ENCODE measurements at regions not wholly inside any gene's neighbourhood (a gene's known extent, or its start where the extent isn't known, plus 50 kb on each side); places are given as distances from the start of the nearest gene placed in this dataset.

DNA sequence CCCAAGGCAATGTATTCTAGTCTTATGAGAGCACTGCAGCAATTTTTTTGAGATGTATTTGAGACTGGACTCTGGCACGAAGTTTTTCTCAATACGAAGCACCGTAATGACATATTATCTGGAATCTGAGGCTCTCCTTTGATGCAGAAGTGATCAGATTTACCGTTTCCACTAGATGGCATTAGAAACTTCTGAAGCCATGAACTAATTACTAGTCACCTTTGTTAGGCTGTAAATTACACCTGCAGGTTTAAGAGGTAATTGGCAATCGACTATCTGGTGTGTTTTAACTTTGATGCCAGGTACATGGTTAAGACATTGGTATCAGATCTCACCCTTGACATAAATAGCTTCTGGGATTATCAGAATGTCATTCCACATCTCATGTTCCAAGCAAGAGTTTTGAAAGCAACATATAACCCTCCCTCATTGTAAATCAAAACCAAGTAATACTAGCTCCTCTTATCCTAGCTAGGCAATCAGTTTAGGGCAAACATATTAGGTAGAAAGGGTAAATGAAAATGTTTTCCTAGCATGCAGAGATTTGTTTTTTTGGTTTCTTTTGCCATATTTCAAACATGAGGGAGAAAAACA lies 254.6 kb upstream of the SPRED2 start:
- DNase-seq (ENCODE audit: extremely low spot score, insufficient read length, low read depth) (no peak), FAIRE-seq (no peak)

DNA sequence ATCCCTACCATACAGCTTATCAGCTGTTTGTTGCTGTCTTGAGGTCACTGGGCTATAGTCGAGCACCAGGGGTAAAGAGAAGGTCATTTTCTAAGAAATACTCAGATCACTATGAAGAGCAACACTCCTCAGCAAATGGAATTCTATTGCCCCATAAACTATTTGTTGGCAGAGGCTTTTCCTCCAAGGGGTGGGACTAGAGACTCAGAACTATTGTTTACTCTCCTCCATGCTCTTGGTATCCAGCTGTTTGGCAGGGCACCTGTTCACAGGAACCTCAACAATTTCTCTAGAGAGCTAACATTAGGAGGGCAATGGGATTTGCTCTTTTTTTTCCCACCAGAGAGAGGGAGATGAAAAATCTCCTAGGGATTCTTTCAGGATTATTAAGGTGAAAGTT lies 249.1 kb upstream of the SPRED2 start:
- FAIRE-seq (no peak), DNase-seq (ENCODE audit: extremely low spot score, insufficient read length, low read depth) (no peak)

DNA sequence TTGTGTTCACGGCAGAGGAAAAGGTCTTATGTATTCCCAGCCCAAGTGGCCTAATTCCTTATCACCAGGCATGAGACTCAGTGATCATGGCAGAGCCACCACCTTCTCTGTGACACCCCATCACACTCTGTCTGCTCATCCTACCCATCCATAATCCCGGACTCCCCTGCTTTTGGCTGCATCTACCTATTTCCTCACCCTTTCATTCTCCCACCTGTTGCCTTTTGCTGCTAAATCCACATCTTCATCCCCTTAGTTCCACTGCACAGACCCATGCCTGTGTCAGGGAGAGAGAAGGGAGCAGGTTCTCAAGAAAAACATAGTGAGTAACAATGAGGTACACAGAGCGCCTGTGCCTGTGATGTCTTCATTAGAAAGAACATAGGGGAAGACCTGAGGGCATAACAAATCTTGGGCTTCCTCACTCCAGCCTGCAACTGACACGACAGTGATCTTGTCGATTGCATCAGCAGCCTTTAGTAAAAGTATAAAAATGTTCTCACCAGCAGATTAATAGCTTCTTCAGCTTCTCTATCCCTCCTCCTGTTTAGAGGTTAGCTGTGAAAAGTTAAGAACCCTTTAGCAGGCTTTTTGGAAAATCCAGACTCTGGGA lies 246.5 kb upstream of the SPRED2 start:
- DNase-seq (ENCODE audit: extremely low spot score, insufficient read length, low read depth) (no peak), FAIRE-seq (no peak)

DNA sequence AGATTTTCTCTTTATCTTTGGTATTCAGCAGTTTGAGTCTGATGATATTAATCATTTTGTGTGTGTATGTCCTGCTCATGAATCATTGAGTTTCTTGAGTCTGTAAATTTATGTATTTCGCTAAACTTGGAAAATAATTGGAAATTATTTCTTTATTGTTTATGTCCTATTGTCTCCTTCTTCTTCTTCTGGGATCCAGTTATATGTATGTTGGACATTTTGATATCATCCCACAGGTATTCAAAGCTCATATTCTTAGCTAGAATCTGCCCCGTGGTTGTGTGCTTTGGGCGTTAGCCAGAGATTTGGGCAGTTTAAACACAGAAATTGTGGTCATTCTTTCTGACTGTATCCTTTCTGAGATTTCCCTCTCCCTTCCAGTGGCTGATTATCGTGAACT lies 243.0 kb upstream of the SPRED2 start:
- FAIRE-seq = no peak

DNA sequence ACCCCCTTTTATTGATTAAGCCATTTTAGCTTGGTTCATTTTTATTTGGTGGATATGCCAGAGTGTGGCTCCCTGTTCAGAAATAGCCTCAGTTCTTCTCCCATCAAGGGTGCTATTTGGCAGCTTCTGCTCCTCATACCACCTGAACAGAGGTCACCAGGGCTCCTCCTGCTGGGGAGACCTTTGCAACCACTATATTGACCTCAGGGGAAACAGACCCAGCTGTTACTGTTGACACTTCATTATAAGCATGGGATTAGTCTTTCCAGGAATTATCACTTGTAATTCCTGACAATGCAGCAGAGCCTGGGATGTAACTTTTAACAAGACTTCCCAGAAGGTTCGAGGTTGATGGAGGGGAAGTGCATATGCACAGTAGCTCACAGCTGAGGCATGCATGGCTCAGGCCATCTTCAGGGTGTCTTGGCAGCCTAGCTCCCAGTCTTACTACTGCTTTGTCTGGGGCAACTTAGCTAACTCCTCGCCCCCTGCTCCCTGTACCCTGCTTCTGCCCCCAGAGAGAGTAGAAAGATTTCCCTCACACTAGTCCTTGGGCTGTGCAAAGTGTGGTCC lies 239.4 kb upstream of the SPRED2 start:
- DNase-seq (ENCODE audit: extremely low spot score, insufficient read length, low read depth) = no peak
- FAIRE-seq = no peak

More for the DNA sequence above, 243.0 kb upstream of the SPRED2 start:
- DNase-seq (ENCODE audit: extremely low spot score, insufficient read length, low read depth) = no peak

DNA sequence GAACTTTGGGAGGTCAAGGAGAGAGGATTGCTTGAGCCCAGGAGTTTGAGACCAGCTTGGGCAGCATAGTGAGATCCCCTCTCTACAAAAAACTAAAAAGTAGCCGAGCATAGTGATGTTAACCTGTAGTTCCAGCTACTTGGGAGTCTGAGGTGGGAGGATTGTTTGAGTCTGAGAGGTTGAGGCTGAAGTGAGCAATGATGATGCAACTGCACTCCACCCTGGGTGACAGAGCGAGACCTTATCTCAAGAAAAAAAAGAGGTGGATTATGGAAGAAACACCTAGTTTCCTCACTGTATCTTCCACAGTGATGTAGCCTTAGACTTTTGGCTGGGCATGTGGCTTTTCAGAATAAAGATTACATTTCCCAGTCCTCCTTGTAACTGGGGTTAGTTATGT lies 237.2 kb upstream of the SPRED2 start:
- no peak for FAIRE-seq
- no peak for DNase-seq (ENCODE audit: extremely low spot score, insufficient read length, low read depth)

DNA sequence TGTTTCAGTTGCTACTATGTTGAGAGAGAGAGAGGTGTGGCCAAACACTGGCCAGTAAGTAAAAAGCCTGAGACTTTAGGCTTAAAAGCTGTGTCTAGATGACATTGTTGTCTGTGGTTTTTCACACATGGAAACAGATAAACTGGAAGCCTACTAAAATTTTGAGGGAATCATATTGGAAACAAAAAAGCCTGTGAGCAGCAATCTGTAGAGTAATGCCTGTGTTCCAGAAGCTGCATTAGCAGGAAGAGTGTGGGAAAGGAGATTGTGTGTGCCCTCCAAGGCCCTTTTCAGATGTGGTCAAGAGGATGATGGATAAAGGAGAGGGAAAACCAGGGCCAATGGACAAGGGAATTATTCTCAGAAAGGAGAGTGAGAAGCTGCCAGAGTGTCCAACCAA lies 236.3 kb upstream of the SPRED2 start:
- no peak for FAIRE-seq
- no peak for DNase-seq (ENCODE audit: extremely low spot score, insufficient read length, low read depth)

DNA sequence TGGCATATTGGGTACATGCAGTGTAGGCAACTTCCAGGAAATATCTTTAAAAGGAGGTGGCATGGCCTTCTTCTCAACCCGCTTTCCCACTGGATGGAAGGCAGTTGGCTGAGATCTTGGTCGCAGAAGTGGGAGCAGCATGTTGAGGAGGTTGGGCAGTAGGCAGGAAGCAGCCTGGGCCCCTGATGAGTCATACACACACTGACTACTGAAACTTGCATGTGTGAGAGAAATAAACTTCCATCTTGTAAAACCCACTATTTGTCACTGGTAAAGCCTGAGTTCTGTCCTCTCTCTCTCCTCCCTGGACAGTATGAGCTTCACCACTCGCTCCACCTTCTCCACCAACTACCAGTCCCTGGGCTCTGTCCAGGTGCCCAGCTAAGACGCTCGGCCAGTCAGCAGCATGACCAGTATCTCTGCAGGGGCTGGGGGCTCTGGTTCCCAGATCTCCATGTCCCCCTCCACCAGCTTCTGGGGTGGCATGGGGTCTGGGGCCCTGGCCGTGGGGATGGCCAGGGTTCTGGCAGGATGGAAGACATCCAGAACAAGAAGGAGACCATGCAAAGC lies 233.8 kb upstream of the SPRED2 start:
- DNase-seq (ENCODE audit: extremely low spot score, insufficient read length, low read depth) (peak; percentile 32), FAIRE-seq (peak; percentile 86)

DNA sequence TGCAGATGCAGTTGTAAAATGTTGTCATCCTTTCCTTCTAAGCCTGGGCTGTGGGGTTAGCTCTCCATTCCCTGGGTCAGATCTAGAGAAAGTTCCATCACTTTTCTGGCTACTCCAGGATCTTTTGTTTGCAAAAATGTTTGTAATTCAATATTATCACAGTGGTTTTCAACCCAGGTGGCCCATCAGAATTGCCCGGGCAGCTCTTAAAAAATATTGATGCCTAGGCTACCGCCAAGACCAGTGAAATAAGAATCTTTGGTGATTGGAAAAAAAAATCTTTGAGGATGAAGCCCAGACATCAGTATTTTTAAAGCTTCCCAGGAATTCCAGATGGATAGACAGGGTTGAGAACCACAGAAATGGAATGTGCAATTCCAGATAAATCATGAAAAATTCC lies 232.5 kb upstream of the SPRED2 start:
- DNase-seq (ENCODE audit: extremely low spot score, insufficient read length, low read depth) (no peak), FAIRE-seq (no peak)

DNA sequence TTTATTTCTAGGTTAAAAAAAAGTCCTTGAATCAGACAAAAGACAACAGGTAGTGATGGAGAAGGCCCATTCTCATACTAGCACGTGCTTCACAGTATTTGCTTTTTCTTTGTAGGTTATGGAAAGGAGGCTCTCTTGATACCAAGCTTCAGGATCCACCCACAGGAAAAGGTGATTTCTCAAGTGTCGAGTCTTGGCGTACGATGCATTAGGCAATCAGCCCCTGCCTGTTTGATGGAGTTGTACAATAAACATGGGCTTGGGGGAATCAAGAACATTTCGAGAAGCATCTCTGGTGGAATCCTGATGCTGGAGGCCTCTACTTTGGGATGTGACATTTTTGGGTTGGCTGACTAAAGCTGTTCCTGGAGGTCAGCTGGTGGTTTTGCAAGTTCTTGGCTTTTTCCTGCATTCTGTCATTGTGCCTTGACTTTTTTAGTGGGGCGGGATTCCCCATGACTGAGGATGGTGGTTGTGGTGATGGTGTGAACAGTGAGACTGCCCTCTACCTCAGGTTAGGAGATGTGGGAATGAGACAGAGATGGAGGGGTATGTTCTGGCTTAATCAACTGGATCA lies 231.5 kb upstream of the SPRED2 start:
- DNase-seq (ENCODE audit: extremely low spot score, insufficient read length, low read depth) (no peak), FAIRE-seq (no peak)

DNA sequence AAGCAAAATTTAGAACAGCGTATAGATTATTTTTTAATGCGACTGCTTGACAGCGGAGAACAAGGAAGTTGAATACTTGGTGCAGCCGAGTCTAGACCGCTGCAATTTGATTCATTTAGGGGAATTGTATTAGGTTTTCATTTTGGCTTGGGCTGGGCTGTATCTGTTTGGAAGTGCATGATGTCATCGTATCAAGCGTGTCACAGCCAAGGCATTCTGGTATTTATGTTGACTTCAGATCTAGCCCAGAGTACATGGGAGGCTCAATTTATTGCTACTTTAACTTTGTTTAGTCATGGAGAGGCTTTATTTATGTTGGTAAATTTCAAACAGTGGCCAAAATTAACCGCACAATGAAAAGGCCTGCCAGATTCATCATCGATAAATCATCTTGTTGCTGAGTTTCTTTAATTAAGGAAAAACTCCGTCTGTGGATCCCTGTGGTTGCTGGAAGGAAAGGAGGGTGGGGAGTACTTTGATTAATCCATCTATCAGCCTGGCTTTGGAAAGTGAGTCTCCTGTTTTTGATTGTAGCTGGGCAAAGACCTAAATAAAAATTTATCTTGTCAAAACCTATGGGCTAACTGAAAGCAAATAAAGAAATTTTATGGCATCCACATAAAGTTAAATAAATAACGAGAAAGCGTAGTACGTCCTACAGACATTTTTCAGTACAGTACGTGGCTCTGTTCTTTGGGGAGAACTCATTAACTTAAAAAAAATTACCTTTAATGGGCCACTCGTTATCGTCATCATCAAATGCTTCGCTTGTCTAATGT lies 230.4 kb upstream of the SPRED2 start:
- DNase-seq (ENCODE audit: extremely low spot score, insufficient read length, low read depth) = no peak
- no peak for FAIRE-seq

DNA sequence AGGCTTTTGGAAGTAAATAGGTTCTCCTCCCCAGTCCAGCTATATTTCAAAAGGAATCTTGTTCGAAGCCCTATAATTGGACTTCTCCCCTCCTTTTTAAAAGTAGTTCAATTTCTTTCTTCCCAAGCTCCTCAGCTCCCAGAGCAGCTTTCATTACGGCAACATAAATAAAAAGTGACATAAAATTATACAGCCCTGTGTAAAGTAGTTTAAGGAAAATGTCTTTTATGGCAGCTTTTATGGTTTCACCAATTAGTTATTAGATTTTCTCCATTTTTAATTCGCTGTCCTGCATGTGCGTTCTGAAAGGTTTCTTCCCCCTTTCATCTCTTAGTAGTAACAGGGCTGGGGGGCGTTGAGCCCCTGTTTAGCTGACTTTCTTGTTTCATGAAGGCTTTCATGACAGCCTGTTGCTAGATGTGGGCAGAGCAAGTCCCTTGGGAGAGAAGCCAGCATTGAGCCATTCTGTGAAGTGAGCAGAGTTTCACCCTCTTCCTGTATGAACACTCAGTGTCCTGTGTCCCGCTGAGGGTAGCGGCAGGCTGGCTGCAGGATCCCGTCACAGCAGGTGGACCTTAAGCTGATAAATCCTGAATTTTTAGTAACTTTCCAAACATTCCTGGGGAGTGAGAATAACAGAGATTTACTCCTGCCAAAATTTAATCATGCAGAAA lies 229.7 kb upstream of the SPRED2 start:
- FAIRE-seq (no peak), DNase-seq (ENCODE audit: extremely low spot score, insufficient read length, low read depth) (no peak)

DNA sequence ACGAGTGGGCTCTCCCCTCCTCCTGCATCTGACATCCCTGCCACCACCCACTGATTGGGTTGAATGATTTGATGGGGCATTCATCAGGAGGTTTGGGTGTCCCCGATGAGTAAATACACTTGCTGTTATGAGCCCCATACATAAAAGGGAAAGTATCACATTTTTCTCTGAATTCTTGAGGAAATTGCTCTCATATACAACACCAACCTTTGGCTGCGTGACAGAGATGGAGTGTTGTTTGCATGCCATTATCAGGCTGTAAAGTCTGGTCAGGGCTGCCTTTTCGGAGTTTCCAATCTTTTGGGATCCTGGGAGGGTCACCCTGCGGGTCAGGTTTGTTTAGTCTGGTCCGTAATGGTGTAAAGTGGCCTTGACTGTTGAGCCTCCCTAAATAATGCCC lies 227.9 kb upstream of the SPRED2 start:
- no peak for FAIRE-seq

DNA sequence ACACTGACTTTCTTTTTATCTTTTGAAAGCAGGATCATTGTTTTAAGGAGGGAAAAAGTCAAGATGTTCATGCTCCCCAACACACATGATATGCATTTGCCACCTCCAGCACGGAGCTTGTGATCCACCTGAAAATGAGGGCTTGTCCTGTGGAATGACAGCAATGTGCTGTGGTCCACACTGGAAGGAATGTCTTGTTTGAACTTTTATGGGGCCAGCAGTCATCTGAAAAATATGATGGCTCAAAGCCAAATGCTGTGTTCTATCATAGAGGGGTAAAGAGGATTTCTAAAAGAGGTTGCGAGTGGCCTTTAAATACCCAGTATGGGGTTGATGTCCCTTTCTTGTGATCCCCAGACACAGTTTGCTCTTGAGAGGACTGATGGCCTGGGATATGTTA lies 226.5 kb upstream of the SPRED2 start:
- DNase-seq (ENCODE audit: extremely low spot score, insufficient read length, low read depth) = no peak

More for the DNA sequence above, 227.9 kb upstream of the SPRED2 start:
- no peak for DNase-seq (ENCODE audit: extremely low spot score, insufficient read length, low read depth)

DNA sequence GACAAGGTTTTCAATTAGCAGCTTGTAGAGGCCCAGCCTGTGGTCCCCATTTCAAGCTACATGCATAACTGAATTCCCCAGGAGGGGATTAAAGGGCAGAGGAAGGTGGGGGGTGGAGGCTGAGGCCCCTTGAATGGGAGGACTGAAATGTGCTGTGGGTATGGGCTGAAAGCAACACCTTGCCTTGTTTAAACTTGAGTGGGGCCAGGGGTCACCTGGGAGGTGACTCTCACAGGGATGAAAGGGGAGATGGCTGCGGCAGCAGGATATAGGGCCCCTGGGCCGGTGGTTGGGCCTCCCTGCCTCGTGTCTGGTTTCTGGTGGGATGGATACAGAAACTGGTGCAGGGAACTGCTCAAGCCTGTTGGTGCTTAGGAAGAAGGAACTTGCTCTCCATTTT lies 225.9 kb upstream of the SPRED2 start:
- DNase-seq (ENCODE audit: extremely low spot score, insufficient read length, low read depth) (no peak), FAIRE-seq (no peak)

More for the DNA sequence above, 226.5 kb upstream of the SPRED2 start:
- no peak for FAIRE-seq

DNA sequence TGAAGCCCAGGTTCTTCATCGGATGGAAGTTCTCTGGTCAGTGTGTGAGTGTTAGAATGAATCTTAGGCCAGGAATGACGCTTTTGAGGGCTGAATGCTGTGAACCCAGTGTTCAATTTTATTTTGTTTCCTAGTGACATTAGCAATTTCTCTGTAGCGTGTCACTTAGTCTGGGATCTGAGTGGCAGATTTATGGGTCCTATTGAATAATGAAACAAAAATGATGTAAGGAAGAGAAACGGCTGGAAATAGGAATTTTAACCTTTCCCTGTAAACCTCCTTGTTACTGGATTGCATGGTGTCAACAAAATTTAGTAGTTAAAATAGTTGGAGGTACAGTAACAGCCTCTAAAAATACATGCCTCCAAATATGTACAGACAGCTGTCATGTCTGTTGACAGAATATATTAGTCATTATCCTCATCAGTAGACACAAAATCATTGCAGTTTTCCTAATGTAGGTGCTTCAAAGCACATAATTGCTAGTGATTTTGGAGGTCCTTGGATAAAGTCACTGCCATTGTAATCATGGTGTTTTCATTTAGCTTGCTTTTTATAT lies 223.8 kb upstream of the SPRED2 start:
- FAIRE-seq (no peak), DNase-seq (ENCODE audit: extremely low spot score, insufficient read length, low read depth) (no peak)

DNA sequence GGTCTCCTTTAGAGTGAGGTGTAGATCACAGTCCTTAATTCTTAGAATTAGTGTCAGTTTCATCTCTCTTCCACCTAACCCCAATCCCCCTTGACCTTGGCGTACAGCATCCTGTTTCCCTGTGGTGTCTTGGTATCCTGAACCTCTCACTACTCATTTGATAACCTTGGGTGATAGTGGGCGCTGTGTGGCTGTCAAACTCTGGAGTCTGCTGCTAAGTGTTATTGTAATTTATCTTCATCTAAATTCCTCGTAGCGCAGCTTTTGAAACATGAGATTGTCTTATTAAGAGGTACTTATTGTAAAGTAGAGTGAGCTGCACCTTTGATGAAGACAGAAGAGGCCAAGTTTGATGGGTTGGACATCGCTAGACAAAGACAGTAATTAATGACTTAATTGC lies 222.6 kb upstream of the SPRED2 start:
- DNase-seq (ENCODE audit: extremely low spot score, insufficient read length, low read depth) (no peak), FAIRE-seq (no peak)

DNA sequence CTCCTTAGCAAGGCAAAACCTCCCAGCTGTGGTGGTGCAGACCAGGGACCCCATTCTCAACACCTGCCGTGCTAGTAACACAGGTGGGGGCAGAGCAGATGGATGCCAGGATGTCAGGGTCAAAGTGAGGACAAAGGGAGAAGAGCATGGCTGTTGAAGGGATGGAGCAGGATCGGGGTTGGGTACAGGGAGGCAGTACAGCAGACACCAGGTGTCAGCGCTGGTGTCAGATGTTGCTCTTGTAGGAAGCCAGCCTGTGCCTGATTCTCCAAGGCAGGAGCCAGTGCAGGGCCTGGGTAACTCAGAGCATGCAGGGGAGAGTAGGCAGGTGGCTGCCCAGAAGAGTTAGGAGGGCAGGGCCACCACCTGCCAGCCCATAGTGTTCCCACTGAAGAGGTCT lies 222.1 kb upstream of the SPRED2 start:
- DNase-seq (ENCODE audit: extremely low spot score, insufficient read length, low read depth) (no peak), FAIRE-seq (no peak)

DNA sequence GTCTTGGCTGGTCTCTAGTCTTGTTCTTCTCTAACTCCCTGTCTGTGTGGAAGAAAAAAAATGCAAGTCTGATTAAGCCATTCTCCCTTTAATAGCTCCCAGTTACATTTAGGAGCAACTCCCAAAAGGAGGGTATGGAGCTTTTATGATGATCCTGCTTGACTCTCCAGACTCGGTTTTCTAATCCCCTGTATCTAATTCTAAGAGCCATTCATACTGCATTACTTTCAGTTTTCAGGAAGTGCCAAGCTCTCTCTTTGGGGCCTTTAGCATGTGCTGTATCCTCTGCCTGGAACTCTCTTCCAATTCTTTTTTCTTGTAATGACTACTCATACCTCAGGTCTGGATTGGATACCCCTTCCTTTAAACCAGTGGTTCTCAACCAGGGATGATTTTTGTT lies 219.7 kb upstream of the SPRED2 start:
- DNase-seq (ENCODE audit: extremely low spot score, insufficient read length, low read depth) (no peak), FAIRE-seq (no peak)

Measured in GM18507 (cell line).